KMS-11 (cell line): ENCODE measurements at regions not wholly inside any gene's neighbourhood (a gene's known extent, or its start where the extent isn't known, plus 50 kb on each side); places are given as distances from the start of the nearest gene placed in this dataset.

Source experiments
- H2AFZ ChIP-seq: fragments of 200-600 bp; sonication (generic); 2 replicates; pipeline ENCODE4 v1.6.1; 2016; ENCODE audit warnings: antibody characterized with exemption, mixed run types, low read depth
- H3K27ac ChIP-seq: fragments of 200-600 bp; sonication (generic); 2 replicates; pipeline ENCODE4 v1.6.1; 2016; ENCODE audit warnings: mild to moderate bottlenecking, mixed run types
- H3K27me3 ChIP-seq: fragments of 200-600 bp; sonication (generic); 2 replicates; pipeline ENCODE4 v1.6.1; 2017; ENCODE audit warnings: mild to moderate bottlenecking, low read depth, mixed run types, moderate library complexity; ENCODE audit not compliant: insufficient read depth
- H3K36me3 ChIP-seq: fragments of 200-600 bp; sonication (generic); 2 replicates; pipeline ENCODE4 v1.6.1; 2017; ENCODE audit warnings: mild to moderate bottlenecking, mixed run types; ENCODE audit not compliant: insufficient read depth
- H3K4me1 ChIP-seq: fragments of 200-600 bp; sonication (generic); 2 replicates; pipeline ENCODE4 v1.6.1; 2016; ENCODE audit warnings: mild to moderate bottlenecking, low read depth, mixed run types; ENCODE audit not compliant: poor library complexity, severe bottlenecking
- H3K4me2 ChIP-seq: fragments of 200-600 bp; sonication (generic); 2 replicates; pipeline ENCODE4 v1.7.0; 2016; ENCODE audit warnings: mild to moderate bottlenecking, mixed run types
- H3K4me3 ChIP-seq: fragments of 200-600 bp; sonication (generic); IDR thresholded peaks from 2 replicates; pipeline ENCODE4 v1.6.1; 2017; ENCODE audit warnings: low read depth, low read length, mixed read lengths; ENCODE audit not compliant: insufficient read depth
- H3K79me2 ChIP-seq: fragments of 200-600 bp; sonication (generic); 2 replicates; pipeline ENCODE4 v1.6.1; 2016; ENCODE audit warnings: low read depth, mixed run types; ENCODE audit not compliant: insufficient read depth
- H3K9ac ChIP-seq: fragments of 200-600 bp; sonication (generic); 2 replicates; pipeline ENCODE4 v1.6.1; 2016; ENCODE audit warnings: mild to moderate bottlenecking, mixed run types
- H4K20me1 ChIP-seq: fragments of 200-600 bp; sonication (generic); 2 replicates; pipeline ENCODE4 v1.6.1; 2016; ENCODE audit warnings: mild to moderate bottlenecking, mixed run types; ENCODE audit not compliant: insufficient read depth
- CTCF ChIP-seq: fragments of 200-600 bp; sonication (generic); conservative IDR thresholded peaks from 2 replicates; pipeline ENCODE4 v1.6.1; 2017; ENCODE audit warnings: low read depth, mild to moderate bottlenecking, antibody characterized with exemption, low read length, moderate library complexity, mixed read lengths

- no peak for TF ChIP-seq CTCF
- H3K4me1 ChIP-seq, result peaks cover 17% of the 10 kb centered on the region
- no peaks in the 10 kb centered on the region for H3K36me3 ChIP-seq
- no peak overlapping the region for H2AFZ ChIP-seq
- no peaks in the 10 kb centered on the region for H4K20me1 ChIP-seq
- no peak overlapping the region for H3K27ac ChIP-seq
- H3K9ac ChIP-seq, result no peak overlapping the region
- no peaks in the 10 kb centered on the region for H3K79me2 ChIP-seq
- no peak overlapping the region for H3K4me3 ChIP-seq
- no peaks in the 10 kb centered on the region for H3K27me3 ChIP-seq
- H3K4me2 ChIP-seq, result no peak overlapping the region
Observed at GRCh38 chrX:13130816-13131215, 86.4 kb upstream of the FAM9C start.

- Histone ChIP-seq H3K4me2 (no peak overlapping the region), H4K20me1 (no peaks in the 10 kb centered on the region), H3K27me3 (no peaks in the 10 kb centered on the region), H3K9ac (no peak overlapping the region), H3K27ac (no peak overlapping the region), H3K36me3 (no peaks in the 10 kb centered on the region), H3K79me2 (no peaks in the 10 kb centered on the region), H3K4me1 (peaks cover 17% of the 10 kb centered on the region), H2AFZ (no peak overlapping the region), H3K4me3 (no peak overlapping the region)
- TF ChIP-seq CTCF, result no peak
Observed at GRCh38 chrX:13128104-13128503, 83.7 kb upstream of the FAM9C start.

- Histone ChIP-seq H3K4me3 (no peak overlapping the region), H4K20me1 (no peaks in the 10 kb centered on the region), H3K9ac (no peak overlapping the region), H2AFZ (no peak overlapping the region), H3K79me2 (no peaks in the 10 kb centered on the region), H3K27ac (no peak overlapping the region), H3K36me3 (no peaks in the 10 kb centered on the region), H3K27me3 (no peaks in the 10 kb centered on the region), H3K4me2 (no peak overlapping the region), H3K4me1 (peaks cover 14% of the 10 kb centered on the region)
- no peak for TF ChIP-seq CTCF
Observed at GRCh38 chrX:13126775-13127174, 82.4 kb upstream of the FAM9C start.

GRCh38 chrX:13125188-13125587 is 80.8 kb upstream of the FAM9C start:
- Histone ChIP-seq H3K4me3 (no peak overlapping the region), H3K4me2 (no peak overlapping the region), H4K20me1 (no peaks in the 10 kb centered on the region), H3K27ac (no peak overlapping the region), H3K79me2 (no peaks in the 10 kb centered on the region), H3K36me3 (no peaks in the 10 kb centered on the region), H3K27me3 (no peaks in the 10 kb centered on the region), H3K9ac (no peak overlapping the region), H3K4me1 (peaks cover 4% of the 10 kb centered on the region), H2AFZ (no peak overlapping the region)
- no peak for TF ChIP-seq CTCF
